HepG2 (cell line): ENCODE measurements at regions not wholly inside any gene's neighbourhood (a gene's known extent, or its start where the extent isn't known, plus 50 kb on each side); places are given as distances from the start of the nearest gene placed in this dataset.

ENCODE experiments used
- ATAC-seq: fragments of 200-7000 bp; cut with Tn5 transposase; 3 replicates; pipeline ENCODE4 v1.9.1; 2020; ENCODE audit warnings: mild to moderate bottlenecking, moderate library complexity
- BruUV-seq: library from RNA; stranded (reverse); fragments of 400-500 nt; replicated peaks from 2 replicates; lab custom pipeline; 2021; lab: Mats Ljungman, UMichigan
- CTCF ChIA-PET: fragments of 300-600 bp; formaldehyde crosslinking; extraction: SDS; loops from one replicate; lab custom pipeline; 2021; ENCODE audit warnings: low total read pairs, inconsistent platforms, low intra/inter-chr PET ratio; lab: Yijun Ruan, JAX
- POLR2A ChIA-PET: fragments of 350-600 bp; sonication (Branson Sonifier 250); formaldehyde crosslinking; loops from one replicate; lab custom pipeline; 2020; ENCODE audit warnings: antibody characterized with exemption, inconsistent platforms; lab: Yijun Ruan, JAX
- DNase-seq: peaks from one replicate; pipeline ENCODE4 v3.0.0-alpha.2; 2015; ENCODE audit warnings: low spot score
- FAIRE-seq: peaks from 3 replicates; lab custom pipeline; 2011; peaks lifted over from hg19 to GRCh38; lab: Jason Lieb, UNC
- H2AFZ ChIP-seq: one replicate; pipeline ENCODE4 v1.6.1; 2011; ENCODE audit warnings: low read length, inconsistent platforms
- H3K27ac ChIP-seq: fragments of 300-600 bp; 3 replicates; pipeline ENCODE4 v1.8.0; 2011; ENCODE audit warnings: mixed run types, mild to moderate bottlenecking, mixed read lengths, low read length, inconsistent platforms; ENCODE audit not compliant: insufficient read depth; ENCODE audit errors: extremely low read length
- H3K27me3 ChIP-seq, 2 experiments: fragments of 200-600 bp in 1 of 2; 2 replicates in 1 of 2; 3 replicates in 1 of 2; pipeline versions ENCODE4 v1.6.0 to v1.8.0; 2011; ENCODE audit warnings: low read length in 2 of 2, mild to moderate bottlenecking in 2 of 2, moderate library complexity in 2 of 2, inconsistent platforms in 1 of 2; ENCODE audit not compliant: insufficient read depth in 2 of 2, control insufficient read depth in 1 of 2
- H3K36me3 ChIP-seq, 2 experiments: fragments of 200-600 bp in 1 of 2; replicated peaks in 1 of 2; 2 replicates in 1 of 2; 3 replicates in 1 of 2; pipeline versions ENCODE4 v1.5.1 to v1.8.0; 2011; ENCODE audit warnings: low read length in 2 of 2, inconsistent platforms in 1 of 2; ENCODE audit not compliant: insufficient read depth in 2 of 2, control insufficient read depth in 1 of 2
- H3K4me1 ChIP-seq: 2 replicates; pipeline ENCODE4 v1.5.1; 2012; ENCODE audit warnings: low read length, inconsistent platforms; ENCODE audit not compliant: insufficient read depth
- H3K4me2 ChIP-seq: 2 replicates; pipeline ENCODE4 v1.6.0; 2011; ENCODE audit warnings: low read depth, low read length, inconsistent platforms
- H3K4me3 ChIP-seq, 3 experiments: fragments of 200-600 bp in 1 of 3; sonication (generic), shearing (Covaris generic) in 1 of 3; replicated peaks in 1 of 3; 2 replicates each; pipeline ENCODE4 v1.5.1; 2011 to 2016; ENCODE audit warnings: low read length in 3 of 3, inconsistent platforms in 2 of 3, low read depth in 2 of 3, mild to moderate bottlenecking in 2 of 3, control low read depth in 1 of 3, mixed read lengths in 1 of 3; ENCODE audit not compliant: insufficient read depth in 1 of 3
- H3K79me2 ChIP-seq: one replicate; pipeline ENCODE4 v1.6.1; 2011; ENCODE audit warnings: low read length, inconsistent platforms; ENCODE audit not compliant: insufficient read depth
- H3K9ac ChIP-seq: 2 replicates; pipeline ENCODE4 v1.6.0; 2011; ENCODE audit warnings: mild to moderate bottlenecking, low read depth, low read length, inconsistent platforms; ENCODE audit not compliant: insufficient read depth
- H3K9me3 ChIP-seq: 2 replicates; pipeline ENCODE4 v1.5.1; 2012; ENCODE audit warnings: mild to moderate bottlenecking, low read length
- H4K20me1 ChIP-seq: 2 replicates; pipeline ENCODE4 v1.6.0; 2011; ENCODE audit warnings: inconsistent platforms, mild to moderate bottlenecking, low read length, moderate library complexity; ENCODE audit not compliant: insufficient read depth
- BORCS8-MEF2B ChIP-seq: sonication (generic); formaldehyde crosslinking; IDR thresholded peaks from 2 replicates; pipeline ENCODE4 v1.8.0; 2022; ENCODE audit warnings: mild to moderate bottlenecking, missing genetic modification reagents
- CBX1 ChIP-seq: IDR thresholded peaks from one replicate; pipeline ENCODE4 v1.6.1; 2016; ENCODE audit warnings: antibody characterized with exemption, low read depth
- ELF3 ChIP-seq: IDR thresholded peaks from 2 replicates; pipeline ENCODE4 v1.6.1; 2016; ENCODE audit warnings: missing genetic modification reagents, missing compliant biosample characterization
- FOXP4 ChIP-seq: sonication (generic); formaldehyde crosslinking; IDR thresholded peaks from 2 replicates; pipeline ENCODE4 v1.4.0; 2020; ENCODE audit warnings: missing genetic modification reagents
- HMG20A ChIP-seq: IDR thresholded peaks from 2 replicates; pipeline ENCODE4 v1.6.1; 2016; ENCODE audit warnings: borderline replicate concordance
- NCOA5 ChIP-seq: sonication (generic); formaldehyde crosslinking; IDR thresholded peaks from 2 replicates; pipeline ENCODE4 v1.4.0; 2020; ENCODE audit warnings: missing genetic modification reagents
- RERE ChIP-seq: IDR thresholded peaks from 2 replicates; pipeline ENCODE4 v1.6.1; 2016; ENCODE audit warnings: low read depth, missing genetic modification reagents, missing compliant biosample characterization
- RFX1 ChIP-seq: fragments of 450-650 bp; IDR thresholded peaks from 2 replicates; pipeline ENCODE4 v1.6.1; 2017
- RORA ChIP-seq: sonication (generic); formaldehyde crosslinking; IDR thresholded peaks from 2 replicates; pipeline ENCODE4 v1.5.0; 2020; ENCODE audit warnings: mild to moderate bottlenecking, missing genetic modification reagents, moderate library complexity
- SP5 ChIP-seq: IDR thresholded peaks from 2 replicates; pipeline ENCODE4 v1.6.1; 2016; ENCODE audit warnings: low read depth, borderline replicate concordance
- STAG1 ChIP-seq: sonication (generic); formaldehyde crosslinking; IDR thresholded peaks from 2 replicates; pipeline ENCODE4 v1.4.0; 2020; ENCODE audit warnings: missing genetic modification reagents
- SUZ12 ChIP-seq: fragments of 150-350 bp; IDR thresholded peaks from 2 replicates; pipeline ENCODE4 v1.6.1; 2014; ENCODE audit warnings: low read depth, low read length
- TBX2 ChIP-seq: sonication (generic); formaldehyde crosslinking; IDR thresholded peaks from 2 replicates; pipeline ENCODE4 v1.5.0; 2020; ENCODE audit warnings: missing genetic modification reagents, mild to moderate bottlenecking, borderline replicate concordance
- THYN1 ChIP-seq: sonication (generic); formaldehyde crosslinking; IDR thresholded peaks from 2 replicates; pipeline ENCODE4 v1.8.1; 2023; ENCODE audit warnings: low read depth, mild to moderate bottlenecking, moderate library complexity, missing genetic modification reagents, borderline replicate concordance
- ZFAT ChIP-seq: sonication (generic); formaldehyde crosslinking; conservative IDR thresholded peaks from 2 replicates; pipeline ENCODE4 v1.8.1; 2023; ENCODE audit warnings: missing genetic modification reagents, inconsistent platforms
- ZNF264 ChIP-seq: sonication (generic); formaldehyde crosslinking; IDR thresholded peaks from 2 replicates; pipeline ENCODE4 v1.4.0; 2020; ENCODE audit warnings: missing genetic modification reagents
- ZNF292 ChIP-seq: sonication (generic); formaldehyde crosslinking; IDR thresholded peaks from 2 replicates; pipeline ENCODE4 v1.8.1; 2022; ENCODE audit warnings: mild to moderate bottlenecking, low read depth, missing genetic modification reagents, borderline replicate concordance
- WGBS: methylation state at CpG from one replicate; pipeline ENCODE4 v1.1.6; 2017; ENCODE audit warnings: low lambda C conversion rate; 5-methylcytosine and 5-hydroxymethylcytosine counted together
- in situ Hi-C: cut with HindIII; loops from 2 replicates; pipeline ENCODE4 v1.10.0; 2017; ENCODE audit warnings: low pct_unique_long_range_greater_than_20kb; ENCODE audit not compliant: extremely low pct_ligation_motif_present
- intact Hi-C: fragments of 100-400 bp; cut with micrococcal nuclease; formaldehyde crosslinking; loops from one replicate; pipeline ENCODE4 v1.10.0; 2022; ENCODE audit not compliant: unreplicated experiment
- TF ChIP-seq, protein P1 (sequence below): sonication (generic); formaldehyde crosslinking; IDR thresholded peaks from 2 replicates; pipeline ENCODE4 v1.4.0; 2020; ENCODE audit warnings: missing genetic modification reagents

DNA sequence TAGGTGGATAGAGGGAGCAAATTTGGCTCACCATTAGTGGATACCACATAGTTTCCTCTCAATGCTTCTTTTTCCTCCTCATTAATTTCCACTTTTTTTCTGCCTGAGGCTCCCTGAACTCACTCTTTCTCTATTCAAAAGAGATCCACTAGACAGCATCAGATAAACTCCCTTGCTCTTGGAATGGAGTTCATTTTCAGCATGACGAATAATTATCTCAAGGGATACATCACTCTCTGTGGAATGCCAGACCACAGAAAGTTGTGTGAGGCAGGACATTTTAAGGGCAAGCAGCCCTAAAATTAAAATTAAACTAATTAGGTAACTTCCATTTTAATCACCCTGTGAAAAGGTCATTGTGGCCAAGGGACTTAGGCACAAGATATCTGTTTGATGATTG is 1920.1 kb upstream of the CELF4 start (continued):
- TF ChIP-seq ZNF292 (CRISPR knock-in tag) = no peak
- TF ChIP-seq SP5 = no peak
- no peak for TF ChIP-seq ELF3 (CRISPR knock-in tag)
- no peak for TF ChIP-seq ZFAT (CRISPR knock-in tag)
- TF ChIP-seq SUZ12 = no peak
- TF ChIP-seq CBX1 = no peak

DNA sequence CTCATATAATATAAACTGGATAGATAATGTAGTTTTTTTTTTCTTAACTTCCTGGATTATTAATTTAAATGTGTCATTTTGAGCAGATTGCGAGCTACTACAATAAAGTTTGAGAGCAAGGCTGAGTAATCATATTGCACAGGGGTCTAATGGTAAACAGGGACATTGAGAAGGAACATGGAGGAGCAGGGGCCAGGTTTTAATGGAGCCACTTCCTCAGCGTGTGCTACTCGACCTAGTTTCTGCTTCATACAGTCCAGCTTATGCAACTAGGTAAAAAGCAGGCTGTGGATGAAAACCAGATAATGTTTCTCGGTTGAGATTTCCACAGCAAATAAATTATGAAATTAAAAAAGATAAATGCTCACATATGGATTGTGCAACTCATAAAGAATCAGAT is 1915.7 kb upstream of the CELF4 start:
- Histone ChIP-seq H3K79me2 (no peaks in the 10 kb centered on the region), H2AFZ (no peak overlapping the region), H4K20me1 (no peaks in the 10 kb centered on the region), H3K36me3 (no peaks in the 10 kb centered on the region), H3K4me3 (no peak overlapping the region), H3K9me3 (no peaks in the 10 kb centered on the region), H3K9ac (no peak overlapping the region), H3K27ac (no peak overlapping the region), H3K4me1 (no peaks in the 10 kb centered on the region), H3K4me2 (no peak overlapping the region), H3K27me3 (no peaks in the 10 kb centered on the region)
- TF ChIP-seq NCOA5 (CRISPR knock-in tag) (no peak), STAG1 (no peak), TBX2 (no peak), HMG20A (CRISPR knock-in tag) (no peak), RORA (CRISPR knock-in tag) (no peak), BORCS8-MEF2B (CRISPR knock-in tag) (no peak), ZNF264 (CRISPR knock-in tag) (no peak), RFX1 (no peak), THYN1 (no peak), RERE (CRISPR knock-in tag) (no peak), FOXP4 (CRISPR knock-in tag) (no peak)
- TF ChIP-seq, protein P1, sequence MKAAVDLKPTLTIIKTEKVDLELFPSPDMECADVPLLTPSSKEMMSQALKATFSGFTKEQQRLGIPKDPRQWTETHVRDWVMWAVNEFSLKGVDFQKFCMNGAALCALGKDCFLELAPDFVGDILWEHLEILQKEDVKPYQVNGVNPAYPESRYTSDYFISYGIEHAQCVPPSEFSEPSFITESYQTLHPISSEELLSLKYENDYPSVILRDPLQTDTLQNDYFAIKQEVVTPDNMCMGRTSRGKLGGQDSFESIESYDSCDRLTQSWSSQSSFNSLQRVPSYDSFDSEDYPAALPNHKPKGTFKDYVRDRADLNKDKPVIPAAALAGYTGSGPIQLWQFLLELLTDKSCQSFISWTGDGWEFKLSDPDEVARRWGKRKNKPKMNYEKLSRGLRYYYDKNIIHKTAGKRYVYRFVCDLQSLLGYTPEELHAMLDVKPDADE = no peak
- ChIA-PET CTCF (no interaction called here), POLR2A (no interaction called here)
- DNase-seq (no peak), ATAC-seq (no peak), FAIRE-seq (no peak)
- BruUV-seq = no TSS peak
- WGBS = 96% methylated on average over 4 of the region's 4 CpGs
- in situ Hi-C loops = no loop called here
- intact Hi-C loops = no loop called here
